HEK293 (cell line): ENCODE measurements at regions not wholly inside any gene's neighbourhood (a gene's known extent, or its start where the extent isn't known, plus 50 kb on each side); places are given as distances from the start of the nearest gene placed in this dataset.

Experiments used
- CTCF ChIA-PET: fragments of 350-600 bp; formaldehyde crosslinking; extraction: SDS; loops from one replicate; lab custom pipeline; 2021; ENCODE audit warnings: antibody characterized with exemption; lab: Yijun Ruan, JAX
- POLR2A ChIA-PET: fragments of 300-600 bp; formaldehyde crosslinking; extraction: SDS; loops from one replicate; lab custom pipeline; 2020; ENCODE audit warnings: antibody characterized with exemption, inconsistent platforms; lab: Yijun Ruan, JAX
- H3K27ac ChIP-seq: fragments of 200-500 bp; sonication (Bioruptor generic); 2 replicates; pipeline ENCODE4 v1.5.1; 2014; ENCODE audit warnings: low read depth, low read length, control low read depth, inconsistent platforms; ENCODE audit errors: extremely low read depth
- H3K36me3 ChIP-seq, 2 experiments: fragments of 200-500 bp in 1 of 2; sonication (Bioruptor generic) in 1 of 2; 1 replicate in 1 of 2; 2 replicates in 1 of 2; pipeline ENCODE4 v1.5.1; 2014 to 2017; ENCODE audit warnings: inconsistent platforms in 2 of 2, low read length in 2 of 2; ENCODE audit not compliant: control insufficient read depth in 2 of 2, insufficient read depth in 1 of 2
- H3K4me1 ChIP-seq: fragments of 200-500 bp; sonication (Bioruptor generic); 2 replicates; pipeline ENCODE4 v1.5.1; 2014; ENCODE audit warnings: mild to moderate bottlenecking, low read length, inconsistent platforms; ENCODE audit not compliant: control insufficient read depth, insufficient read depth
- H3K4me3 ChIP-seq: 2 replicates; pipeline ENCODE4 v1.5.1; 2011; ENCODE audit warnings: low read depth, mild to moderate bottlenecking, control low read depth, low read length, moderate library complexity
- H3K9me3 ChIP-seq: fragments of 200-500 bp; sonication (Bioruptor generic); 2 replicates; pipeline ENCODE4 v1.5.1; 2014; ENCODE audit warnings: low read depth, low read length, inconsistent platforms; ENCODE audit not compliant: control insufficient read depth, insufficient read depth
- ATF2 ChIP-seq: fragments of 450-650 bp; formaldehyde crosslinking; IDR thresholded peaks from 2 replicates; pipeline ENCODE4 v1.5.1; 2016; ENCODE audit warnings: missing biosample characterization, missing genetic modification characterization, low read depth
- GFI1B ChIP-seq: fragments of 450-650 bp; formaldehyde crosslinking; IDR thresholded peaks from 2 replicates; pipeline ENCODE4 v1.5.1; 2016; ENCODE audit warnings: missing biosample characterization, missing genetic modification characterization
- HIC1 ChIP-seq: fragments of 450-650 bp; formaldehyde crosslinking; IDR thresholded peaks from 2 replicates; pipeline ENCODE4 v1.5.1; 2016; ENCODE audit warnings: missing biosample characterization, missing genetic modification characterization
- OSR2 ChIP-seq: fragments of 450-650 bp; formaldehyde crosslinking; IDR thresholded peaks from 2 replicates; pipeline ENCODE4 v1.5.1; 2016; ENCODE audit warnings: missing biosample characterization, missing genetic modification characterization
- SETDB1 ChIP-seq: IDR thresholded peaks from one replicate; pipeline ENCODE4 v1.6.1; 2017; ENCODE audit warnings: mild to moderate bottlenecking, low read length, moderate library complexity, mixed read lengths; ENCODE audit not compliant: insufficient read length
- ZBTB48 ChIP-seq: fragments of 450-650 bp; formaldehyde crosslinking; IDR thresholded peaks from 2 replicates; pipeline ENCODE4 v1.5.1; 2016; ENCODE audit warnings: missing biosample characterization, missing genetic modification characterization
- ZNF19 ChIP-seq: fragments of 450-650 bp; formaldehyde crosslinking; IDR thresholded peaks from 2 replicates; pipeline ENCODE4; 2016; ENCODE audit warnings: missing biosample characterization, missing genetic modification characterization, low read depth
- ZNF223 ChIP-seq: fragments of 450-650 bp; formaldehyde crosslinking; IDR thresholded peaks from 2 replicates; pipeline ENCODE4 v1.5.1; 2016; ENCODE audit warnings: missing biosample characterization, missing genetic modification characterization
- ZNF302 ChIP-seq: fragments of 450-650 bp; formaldehyde crosslinking; IDR thresholded peaks from 2 replicates; pipeline ENCODE4 v1.5.1; 2016; ENCODE audit warnings: missing biosample characterization, missing genetic modification characterization, low read depth
- ZNF335 ChIP-seq: fragments of 450-650 bp; formaldehyde crosslinking; conservative IDR thresholded peaks from 2 replicates; pipeline ENCODE4 v1.5.1; 2016; ENCODE audit warnings: missing biosample characterization, missing genetic modification characterization
- ZNF394 ChIP-seq: fragments of 450-650 bp; formaldehyde crosslinking; IDR thresholded peaks from 2 replicates; pipeline ENCODE4 v1.5.1; 2016; ENCODE audit warnings: missing biosample characterization, missing genetic modification characterization, mild to moderate bottlenecking, moderate library complexity, borderline replicate concordance
- ZNF404 ChIP-seq: fragments of 450-650 bp; formaldehyde crosslinking; IDR thresholded peaks from 2 replicates; pipeline ENCODE4 v1.5.1; 2017; ENCODE audit warnings: missing biosample characterization, missing genetic modification characterization
- ZNF48 ChIP-seq: fragments of 450-650 bp; formaldehyde crosslinking; IDR thresholded peaks from 2 replicates; pipeline ENCODE4 v1.5.1; 2016; ENCODE audit warnings: missing biosample characterization, missing genetic modification characterization
- ZNF501 ChIP-seq: fragments of 450-650 bp; formaldehyde crosslinking; IDR thresholded peaks from 2 replicates; pipeline ENCODE4 v1.5.1; 2016; ENCODE audit warnings: missing biosample characterization, missing genetic modification characterization
- ZNF623 ChIP-seq: fragments of 450-650 bp; formaldehyde crosslinking; IDR thresholded peaks from 2 replicates; pipeline ENCODE4 v1.5.1; 2016; ENCODE audit warnings: missing biosample characterization, missing genetic modification characterization
- ZNF629 ChIP-seq: fragments of 450-650 bp; formaldehyde crosslinking; IDR thresholded peaks from 2 replicates; pipeline ENCODE4 v1.5.1; 2017; ENCODE audit warnings: missing biosample characterization, missing genetic modification characterization
- ZNF660 ChIP-seq: fragments of 450-650 bp; IDR thresholded peaks from 2 replicates; pipeline ENCODE4 v1.5.1; 2018; ENCODE audit warnings: missing biosample characterization, mild to moderate bottlenecking, missing genetic modification characterization
- ZNF664 ChIP-seq: fragments of 450-650 bp; formaldehyde crosslinking; IDR thresholded peaks from 2 replicates; pipeline ENCODE4 v1.5.1; 2016; ENCODE audit warnings: missing biosample characterization, missing genetic modification characterization
- ZNF76 ChIP-seq: fragments of 450-650 bp; formaldehyde crosslinking; IDR thresholded peaks from 2 replicates; pipeline ENCODE4; 2016; ENCODE audit warnings: low read depth, missing biosample characterization, missing genetic modification characterization, borderline replicate concordance
- ZNF830 ChIP-seq: fragments of 450-650 bp; IDR thresholded peaks from 2 replicates; pipeline ENCODE4 v1.5.0; 2018; ENCODE audit warnings: missing biosample characterization, missing genetic modification characterization, low read depth, mild to moderate bottlenecking, moderate library complexity
- ZSCAN18 ChIP-seq: fragments of 450-650 bp; formaldehyde crosslinking; IDR thresholded peaks from 2 replicates; pipeline ENCODE4 v1.5.1; 2016; ENCODE audit warnings: missing biosample characterization, missing genetic modification characterization
- ZSCAN30 ChIP-seq: fragments of 450-650 bp; IDR thresholded peaks from 2 replicates; pipeline ENCODE4 v1.5.1; 2018; ENCODE audit warnings: missing biosample characterization, mild to moderate bottlenecking, missing genetic modification characterization, moderate library complexity
- ZSCAN5A ChIP-seq: fragments of 450-650 bp; formaldehyde crosslinking; IDR thresholded peaks from 2 replicates; pipeline ENCODE4 v1.5.1; 2016; ENCODE audit warnings: missing biosample characterization, missing genetic modification characterization
- TF ChIP-seq, protein P1 (sequence below): fragments of 450-650 bp; formaldehyde crosslinking; IDR thresholded peaks from 2 replicates; pipeline ENCODE4 v1.5.1; 2016; ENCODE audit warnings: missing biosample characterization, missing genetic modification characterization
- TF ChIP-seq, protein P2 (sequence below): fragments of 450-650 bp; formaldehyde crosslinking; IDR thresholded peaks from 2 replicates; pipeline ENCODE4 v1.5.1; 2016; ENCODE audit warnings: missing biosample characterization, missing genetic modification characterization
- TF ChIP-seq, protein P3 (sequence below): fragments of 450-650 bp; formaldehyde crosslinking; IDR thresholded peaks from 2 replicates; pipeline ENCODE4 v1.5.1; 2017; ENCODE audit warnings: missing biosample characterization, missing genetic modification characterization

DNA sequence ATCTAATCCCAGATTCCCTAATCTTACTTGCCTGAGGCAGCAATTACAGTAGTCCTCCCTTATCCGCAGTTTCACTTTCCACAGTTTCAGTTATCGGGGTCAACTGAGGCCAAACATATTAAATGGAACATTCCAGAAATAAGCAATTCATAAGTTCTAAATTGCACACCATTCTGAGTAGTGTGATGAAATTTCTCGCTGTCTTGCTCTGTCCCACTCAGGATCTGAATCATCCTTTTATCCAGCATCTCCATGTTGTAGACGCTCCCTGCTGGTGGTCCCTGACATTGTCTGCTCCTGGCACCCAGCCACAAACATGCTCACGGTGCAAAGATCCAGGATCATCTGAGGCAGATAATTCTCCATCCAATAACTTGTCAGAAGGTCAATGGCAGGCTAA lies 128.7 kb upstream of the CXCL12 start:
- CTCF ChIA-PET = no interaction called here
- no peaks in the 10 kb centered on the region; the same call in 1 of the 2 replicates for H3K4me1 ChIP-seq
- TF ChIP-seq ZSCAN30 (no peak), ZNF19 (tag by site-specific recombination) (no peak), SETDB1 (no peak), ZNF48 (tag by site-specific recombination) (no peak), HIC1 (no peak), ZSCAN5A (tag by site-specific recombination) (no peak), ZBTB48 (peak; percentile 79), ZNF629 (tag by site-specific recombination) (no peak), OSR2 (tag by site-specific recombination) (no peak), ZNF664 (tag by site-specific recombination) (no peak), ATF2 (tag by site-specific recombination) (0 out of 2 replicates have a peak, but pooled peaks have one; percentile 29), ZSCAN18 (tag by site-specific recombination) (no peak), GFI1B (no peak), ZNF302 (tag by site-specific recombination) (no peak), ZNF623 (no peak), ZNF76 (tag by site-specific recombination) (no peak), ZNF335 (no peak), ZNF394 (tag by site-specific recombination) (no peak), ZNF501 (tag by site-specific recombination) (no peak), ZNF660 (tag by site-specific recombination) (no peak), ZNF830 (tag by site-specific recombination) (no peak), ZNF223 (tag by site-specific recombination) (no peak), ZNF404 (tag by site-specific recombination) (no peak)
- TF ChIP-seq, protein P1, sequence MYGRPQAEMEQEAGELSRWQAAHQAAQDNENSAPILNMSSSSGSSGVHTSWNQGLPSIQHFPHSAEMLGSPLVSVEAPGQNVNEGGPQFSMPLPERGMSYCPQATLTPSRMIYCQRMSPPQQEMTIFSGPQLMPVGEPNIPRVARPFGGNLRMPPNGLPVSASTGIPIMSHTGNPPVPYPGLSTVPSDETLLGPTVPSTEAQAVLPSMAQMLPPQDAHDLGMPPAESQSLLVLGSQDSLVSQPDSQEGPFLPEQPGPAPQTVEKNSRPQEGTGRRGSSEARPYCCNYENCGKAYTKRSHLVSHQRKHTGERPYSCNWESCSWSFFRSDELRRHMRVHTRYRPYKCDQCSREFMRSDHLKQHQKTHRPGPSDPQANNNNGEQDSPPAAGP (tag by site-specific recombination) = no peak
- TF ChIP-seq, protein P2, sequence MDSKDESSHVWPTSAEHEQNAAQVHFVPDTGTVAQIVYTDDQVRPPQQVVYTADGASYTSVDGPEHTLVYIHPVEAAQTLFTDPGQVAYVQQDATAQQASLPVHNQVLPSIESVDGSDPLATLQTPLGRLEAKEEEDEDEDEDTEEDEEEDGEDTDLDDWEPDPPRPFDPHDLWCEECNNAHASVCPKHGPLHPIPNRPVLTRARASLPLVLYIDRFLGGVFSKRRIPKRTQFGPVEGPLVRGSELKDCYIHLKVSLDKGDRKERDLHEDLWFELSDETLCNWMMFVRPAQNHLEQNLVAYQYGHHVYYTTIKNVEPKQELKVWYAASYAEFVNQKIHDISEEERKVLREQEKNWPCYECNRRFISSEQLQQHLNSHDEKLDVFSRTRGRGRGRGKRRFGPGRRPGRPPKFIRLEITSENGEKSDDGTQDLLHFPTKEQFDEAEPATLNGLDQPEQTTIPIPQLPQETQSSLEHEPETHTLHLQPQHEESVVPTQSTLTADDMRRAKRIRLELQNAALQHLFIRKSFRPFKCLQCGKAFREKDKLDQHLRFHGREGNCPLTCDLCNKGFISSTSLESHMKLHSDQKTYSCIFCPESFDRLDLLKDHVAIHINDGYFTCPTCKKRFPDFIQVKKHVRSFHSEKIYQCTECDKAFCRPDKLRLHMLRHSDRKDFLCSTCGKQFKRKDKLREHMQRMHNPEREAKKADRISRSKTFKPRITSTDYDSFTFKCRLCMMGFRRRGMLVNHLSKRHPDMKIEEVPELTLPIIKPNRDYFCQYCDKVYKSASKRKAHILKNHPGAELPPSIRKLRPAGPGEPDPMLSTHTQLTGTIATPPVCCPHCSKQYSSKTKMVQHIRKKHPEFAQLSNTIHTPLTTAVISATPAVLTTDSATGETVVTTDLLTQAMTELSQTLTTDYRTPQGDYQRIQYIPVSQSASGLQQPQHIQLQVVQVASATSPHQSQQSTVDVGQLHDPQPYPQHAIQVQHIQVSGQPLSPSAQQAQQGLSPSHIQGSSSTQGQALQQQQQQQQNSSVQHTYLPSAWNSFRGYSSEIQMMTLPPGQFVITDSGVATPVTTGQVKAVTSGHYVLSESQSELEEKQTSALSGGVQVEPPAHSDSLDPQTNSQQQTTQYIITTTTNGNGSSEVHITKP (tag by site-specific recombination) = peak; percentile 71
- TF ChIP-seq, protein P3, sequence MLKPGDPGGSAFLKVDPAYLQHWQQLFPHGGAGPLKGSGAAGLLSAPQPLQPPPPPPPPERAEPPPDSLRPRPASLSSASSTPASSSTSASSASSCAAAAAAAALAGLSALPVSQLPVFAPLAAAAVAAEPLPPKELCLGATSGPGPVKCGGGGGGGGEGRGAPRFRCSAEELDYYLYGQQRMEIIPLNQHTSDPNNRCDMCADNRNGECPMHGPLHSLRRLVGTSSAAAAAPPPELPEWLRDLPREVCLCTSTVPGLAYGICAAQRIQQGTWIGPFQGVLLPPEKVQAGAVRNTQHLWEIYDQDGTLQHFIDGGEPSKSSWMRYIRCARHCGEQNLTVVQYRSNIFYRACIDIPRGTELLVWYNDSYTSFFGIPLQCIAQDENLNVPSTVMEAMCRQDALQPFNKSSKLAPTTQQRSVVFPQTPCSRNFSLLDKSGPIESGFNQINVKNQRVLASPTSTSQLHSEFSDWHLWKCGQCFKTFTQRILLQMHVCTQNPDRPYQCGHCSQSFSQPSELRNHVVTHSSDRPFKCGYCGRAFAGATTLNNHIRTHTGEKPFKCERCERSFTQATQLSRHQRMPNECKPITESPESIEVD (tag by site-specific recombination) = no peak
- TF ChIP-seq, all 188 proteins: peak for 3
- Histone ChIP-seq H3K27ac (no peak overlapping the region), H3K9me3 (no peaks in the 10 kb centered on the region), H3K36me3 (no peaks in the 10 kb centered on the region), H3K4me3 (no peak overlapping the region)
- POLR2A ChIA-PET = no interaction called here
